ENCODE measurements at regions not wholly inside any gene's neighbourhood (a gene's known extent, or its start where the extent isn't known, plus 50 kb on each side); places are given as distances from the start of the nearest gene placed in this dataset.

- Histone ChIP-seq H3K9me3 (no peaks in the 10 kb centered on the region), H3K27me3 (no peaks in the 10 kb centered on the region), H3K4me3 (no peak overlapping the region), H3K4me1 (no peaks in the 10 kb centered on the region), H3K36me3 (no peaks in the 10 kb centered on the region), H3K27ac (no peak overlapping the region)
- TF ChIP-seq CTCF (IDR thresholded peaks at IDR 0.05), result no peak
- intact Hi-C loops (cut with DNase I), result no loop called here
- DNase-seq (ENCODE audit: low spot score in 2 of 2), result no peak
These were observed 167.2 kb downstream of the KDR start for GRCh38 chr4:54958236-54958635.

- intact Hi-C loops (cut with DNase I), result no loop called here
These were observed 170.6 kb downstream of the KDR start for GRCh38 chr4:54954656-54955388.

GRCh38 chr4:54946741-54947140 is 178.7 kb downstream of the KDR start:
- TF ChIP-seq CTCF (IDR thresholded peaks at IDR 0.05), result no peak
- Histone ChIP-seq H3K27me3 (no peaks in the 10 kb centered on the region), H3K4me1 (no peaks in the 10 kb centered on the region), H3K4me3 (no peak overlapping the region), H3K9me3 (no peaks in the 10 kb centered on the region), H3K36me3 (no peaks in the 10 kb centered on the region), H3K27ac (no peak overlapping the region)
- intact Hi-C loops (cut with DNase I), result no loop called here
- DNase-seq (ENCODE audit: low spot score in 2 of 2), result no peak

More at GRCh38 chr4:54954656-54955388, 170.6 kb downstream of the KDR start:
- H3K9me3 ChIP-seq, result no peaks in the 10 kb centered on the region
- no peak overlapping the region for H3K4me3 ChIP-seq
- no peaks in the 10 kb centered on the region for H3K27me3 ChIP-seq
- DNase-seq (ENCODE audit: low spot score in 2 of 2), result no peak
- no peaks in the 10 kb centered on the region for H3K36me3 ChIP-seq
- no peaks in the 10 kb centered on the region for H3K4me1 ChIP-seq
- TF ChIP-seq CTCF (IDR thresholded peaks at IDR 0.05), result no peak
- H3K27ac ChIP-seq, result no peak overlapping the region

GRCh38 chr4:54945838-54946237 is 179.6 kb downstream of the KDR start:
- TF ChIP-seq CTCF (IDR thresholded peaks at IDR 0.05), result no peak
- intact Hi-C loops (cut with DNase I), result no loop called here
- H3K27ac ChIP-seq, result no peak overlapping the region
- H3K9me3 ChIP-seq, result no peaks in the 10 kb centered on the region
- H3K4me3 ChIP-seq, result no peak overlapping the region
- H3K27me3 ChIP-seq, result no peaks in the 10 kb centered on the region
- H3K4me1 ChIP-seq, result no peaks in the 10 kb centered on the region
- H3K36me3 ChIP-seq, result no peaks in the 10 kb centered on the region
- no peak for DNase-seq (ENCODE audit: low spot score in 2 of 2)

GRCh38 chr4:54942721-54943120 is 182.7 kb downstream of the KDR start:
- Histone ChIP-seq H3K27me3 (no peaks in the 10 kb centered on the region), H3K4me1 (no peaks in the 10 kb centered on the region), H3K4me3 (no peak overlapping the region), H3K9me3 (no peaks in the 10 kb centered on the region), H3K36me3 (no peaks in the 10 kb centered on the region), H3K27ac (no peak overlapping the region)
- TF ChIP-seq CTCF (IDR thresholded peaks at IDR 0.05), result no peak
- no peak for DNase-seq (ENCODE audit: low spot score in 2 of 2)
- intact Hi-C loops (cut with DNase I), result no loop called here

Data from ascending aorta (tissue), 2 donors.